Type B pancreatic cell (in vitro differentiated cells): ENCODE measurements at regions not wholly inside any gene's neighbourhood (a gene's known extent, or its start where the extent isn't known, plus 50 kb on each side); places are given as distances from the start of the nearest gene placed in this dataset.

ENCODE experiments used
- DNase-seq: peaks from one replicate; pipeline ENCODE4 v3.0.0; 2021; ENCODE audit warnings: mixed read lengths; ENCODE audit not compliant: unreplicated experiment; ENCODE audit errors: extremely low spot score
- H3K27ac Mint-ChIP-seq: 2 replicates; pipeline ENCODE4 v1.8.0; 2021; ENCODE audit warnings: mild to moderate bottlenecking, mixed read lengths
- H3K27me3 Mint-ChIP-seq: 2 replicates; pipeline ENCODE4 v1.8.0; 2021; ENCODE audit warnings: mixed read lengths
- H3K36me3 Mint-ChIP-seq: 2 replicates; pipeline ENCODE4 v1.8.0; 2021; ENCODE audit warnings: mixed read lengths
- H3K4me1 Mint-ChIP-seq: one replicate; pipeline ENCODE4 v1.8.0; 2021; ENCODE audit warnings: mixed read lengths; ENCODE audit not compliant: unreplicated experiment
- H3K4me3 Mint-ChIP-seq: 2 replicates; pipeline ENCODE4 v1.8.0; 2021; ENCODE audit warnings: mild to moderate bottlenecking, mixed read lengths
- H3K9me3 Mint-ChIP-seq: 2 replicates; pipeline ENCODE4 v1.8.0; 2021; ENCODE audit warnings: mixed read lengths
- CTCF ChIP-seq: fragments of 200-600 bp; sonication (generic); conservative IDR thresholded peaks from 2 replicates; pipeline ENCODE4 v1.5.0; 2021; ENCODE audit warnings: antibody characterized with exemption, mild to moderate bottlenecking

GRCh38 chr21:39118604-39119215 lies 64.5 kb downstream of the PSMG1 start:
- peaks cover 4% of the 10 kb centered on the region for H3K9me3 Mint-ChIP-seq
- no peak overlapping the region for H3K4me3 Mint-ChIP-seq
- no peaks in the 10 kb centered on the region for H3K36me3 Mint-ChIP-seq
- H3K27me3 Mint-ChIP-seq = peaks cover 8% of the 10 kb centered on the region
- TF ChIP-seq CTCF = no peak
- H3K27ac Mint-ChIP-seq = no peak overlapping the region
- H3K4me1 Mint-ChIP-seq = peaks cover 7% of the 10 kb centered on the region
- no peak for DNase-seq

GRCh38 chr21:39118061-39118460 lies 65.2 kb downstream of the PSMG1 start:
- H3K4me3 Mint-ChIP-seq = no peak overlapping the region

GRCh38 chr21:39117440-39117970 lies 65.7 kb downstream of the PSMG1 start:
- Mint-ChIP-seq H3K36me3 (no peaks in the 10 kb centered on the region), H3K27ac (no peak overlapping the region), H3K4me3 (no peak overlapping the region), H3K9me3 (peaks cover 4% of the 10 kb centered on the region), H3K27me3 (peaks cover 8% of the 10 kb centered on the region), H3K4me1 (peaks cover 10% of the 10 kb centered on the region)
- TF ChIP-seq CTCF = no peak
- DNase-seq = no peak

More at GRCh38 chr21:39118061-39118460, 65.2 kb downstream of the PSMG1 start:
- no peak overlapping the region for H3K27ac Mint-ChIP-seq
- H3K9me3 Mint-ChIP-seq = peaks cover 4% of the 10 kb centered on the region
- H3K27me3 Mint-ChIP-seq = peaks cover 8% of the 10 kb centered on the region
- peaks cover 7% of the 10 kb centered on the region for H3K4me1 Mint-ChIP-seq
- no peaks in the 10 kb centered on the region for H3K36me3 Mint-ChIP-seq
- DNase-seq = peak; percentile 32
- TF ChIP-seq CTCF = no peak

DNA sequence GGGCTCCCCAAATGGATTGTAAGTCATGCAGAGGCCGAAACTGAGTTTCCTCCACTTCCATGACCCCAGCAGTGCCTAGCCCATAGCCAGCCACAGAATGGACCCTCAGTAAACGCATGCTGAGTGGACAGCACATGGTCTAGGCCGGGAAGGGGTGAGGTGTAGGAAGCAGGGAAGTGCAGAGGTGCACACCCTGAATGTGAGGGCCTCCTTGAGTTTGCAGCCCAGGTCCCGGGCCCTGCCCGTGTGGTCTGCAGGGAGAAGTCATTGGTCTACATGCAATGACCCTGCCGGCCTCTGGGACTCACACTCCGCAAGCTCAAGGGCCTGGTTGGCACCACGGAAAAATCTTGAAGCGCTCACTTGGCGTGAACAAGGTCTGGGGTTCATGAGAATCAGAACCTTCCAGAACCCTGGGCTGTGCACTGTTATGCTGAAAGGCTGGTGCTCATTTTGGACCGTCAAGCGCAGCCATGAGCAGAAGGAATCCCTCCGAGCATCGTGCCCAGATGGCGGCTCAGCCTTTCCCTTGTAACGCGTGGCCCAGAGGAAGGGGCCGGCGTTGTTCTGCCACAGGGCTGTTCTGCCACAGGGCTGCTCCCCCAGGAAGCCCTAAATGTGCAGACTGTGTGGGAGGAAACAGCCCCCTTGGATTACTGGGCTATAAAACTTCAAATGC lies 66.4 kb downstream of the PSMG1 start:
- Mint-ChIP-seq H3K27ac (no peak overlapping the region), H3K4me1 (peaks cover 10% of the 10 kb centered on the region), H3K4me3 (no peak overlapping the region), H3K36me3 (no peaks in the 10 kb centered on the region), H3K9me3 (peaks cover 4% of the 10 kb centered on the region), H3K27me3 (peaks cover 8% of the 10 kb centered on the region)
- TF ChIP-seq CTCF = no peak
- no peak for DNase-seq

DNA sequence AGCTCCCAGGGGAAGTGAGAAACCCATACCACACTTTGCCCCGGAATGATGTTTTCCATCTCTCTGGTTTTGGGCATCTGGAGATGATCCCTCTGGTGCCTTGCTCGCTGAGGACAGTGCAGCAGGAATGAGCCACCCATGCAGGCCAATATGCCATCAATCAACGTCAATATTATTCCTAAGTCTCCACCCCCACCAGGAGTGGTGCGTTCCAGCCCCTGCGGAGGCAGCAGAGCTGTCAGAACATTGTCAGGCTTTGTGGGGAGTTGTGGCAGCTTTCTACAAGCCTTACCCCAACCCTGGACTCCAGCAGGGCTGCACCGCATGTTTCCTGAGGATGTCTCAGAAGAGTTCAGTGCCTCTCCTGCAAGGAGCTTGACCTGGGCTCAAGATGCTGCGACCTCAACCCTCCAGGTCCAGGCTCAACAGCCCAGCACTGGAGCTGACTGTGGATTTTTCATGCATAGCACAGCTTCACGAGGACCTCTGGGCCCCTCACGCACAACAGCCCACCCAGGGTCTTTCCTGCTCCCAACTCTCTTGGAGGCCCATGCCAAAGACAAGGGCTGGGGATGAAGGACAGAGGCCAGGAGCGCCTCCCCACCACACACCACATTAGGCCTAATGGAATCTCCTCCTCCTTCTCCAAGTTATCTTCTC lies 67.5 kb downstream of the PSMG1 start:
- peaks cover 8% of the 10 kb centered on the region for H3K27me3 Mint-ChIP-seq
- no peak for DNase-seq
- H3K27ac Mint-ChIP-seq = no peak overlapping the region
- peaks cover 4% of the 10 kb centered on the region for H3K9me3 Mint-ChIP-seq
- H3K4me1 Mint-ChIP-seq = peaks cover 10% of the 10 kb centered on the region
- H3K4me3 Mint-ChIP-seq = no peak overlapping the region
- H3K36me3 Mint-ChIP-seq = no peaks in the 10 kb centered on the region
- TF ChIP-seq CTCF = no peak
